ENCODE measurements at regions not wholly inside any gene's neighbourhood (a gene's known extent, or its start where the extent isn't known, plus 50 kb on each side); places are given as distances from the start of the nearest gene placed in this dataset.

- Histone ChIP-seq H3K27ac (no peak overlapping the region), H3K4me3 (no peak overlapping the region)
- no peak for TF ChIP-seq CTCF (IDR thresholded peaks at IDR 0.05)
- DNase-seq (ENCODE audit: low spot score) = no peak
Observed at GRCh38 chr1:83741348-83741747, 257.6 kb downstream of the TTLL7 start.

GRCh38 chr1:83735526-83735925 lies 263.4 kb downstream of the TTLL7 start:
- no peak for TF ChIP-seq CTCF (IDR thresholded peaks at IDR 0.05)
- no peak overlapping the region for H3K4me3 ChIP-seq
- no peak overlapping the region for H3K27ac ChIP-seq
- DNase-seq (ENCODE audit: low spot score) = no peak

- H3K27ac ChIP-seq = no peak overlapping the region
- DNase-seq (ENCODE audit: low spot score) = no peak
Observed at GRCh38 chr1:83734420-83734819, 264.5 kb downstream of the TTLL7 start.

GRCh38 chr1:83725735-83726360 lies 273.1 kb downstream of the TTLL7 start:
- H3K27ac ChIP-seq = no peak overlapping the region
- no peak for TF ChIP-seq CTCF (IDR thresholded peaks at IDR 0.05)
- DNase-seq (ENCODE audit: low spot score) = no peak
- no peak overlapping the region for H3K4me3 ChIP-seq

More at GRCh38 chr1:83734420-83734819, 264.5 kb downstream of the TTLL7 start:
- no peak for TF ChIP-seq CTCF (IDR thresholded peaks at IDR 0.05)
- no peak overlapping the region for H3K4me3 ChIP-seq

GRCh38 chr1:83718338-83718737 lies 280.6 kb downstream of the TTLL7 start:
- DNase-seq (ENCODE audit: low spot score) = no peak
- Histone ChIP-seq H3K27ac (no peak overlapping the region), H3K4me3 (no peak overlapping the region)
- no peak for TF ChIP-seq CTCF (IDR thresholded peaks at IDR 0.05)

GRCh38 chr1:83717785-83718184 lies 281.1 kb downstream of the TTLL7 start:
- Histone ChIP-seq H3K27ac (no peak overlapping the region), H3K4me3 (no peak overlapping the region)
- TF ChIP-seq CTCF (IDR thresholded peaks at IDR 0.05) = no peak
- no peak for DNase-seq (ENCODE audit: low spot score)

GRCh38 chr1:83716641-83717040 lies 282.3 kb downstream of the TTLL7 start:
- DNase-seq (ENCODE audit: low spot score) = no peak
- no peak overlapping the region for H3K4me3 ChIP-seq
- TF ChIP-seq CTCF (IDR thresholded peaks at IDR 0.05) = no peak

More at GRCh38 chr1:83716641-83717040, 282.3 kb downstream of the TTLL7 start:
- no peak overlapping the region for H3K27ac ChIP-seq

Measured in coronary artery (tissue), 2 donors.